GM18511 (cell line): ENCODE measurements at regions not wholly inside any gene's neighbourhood (a gene's known extent, or its start where the extent isn't known, plus 50 kb on each side); places are given as distances from the start of the nearest gene placed in this dataset.

Source experiments
- ATAC-seq: cut with Tn5 transposase; IDR thresholded peaks from one replicate; pipeline ENCODE4 v1.9.1; 2021; ENCODE audit warnings: mild to moderate bottlenecking, moderate library complexity; ENCODE audit not compliant: unreplicated experiment

- no peak for ATAC-seq
Measured at GRCh38 chr9:80437825-80438224, 866.1 kb downstream of the TLE4 start.

GRCh38 chr9:80437091-80437640 is 865.4 kb downstream of the TLE4 start:
- no peak for ATAC-seq

- no peak for ATAC-seq
Measured at GRCh38 chr9:80435591-80435990, 863.8 kb downstream of the TLE4 start.

GRCh38 chr9:80426992-80427391 is 855.2 kb downstream of the TLE4 start:
- ATAC-seq, result no peak

- ATAC-seq, result no peak
Measured at GRCh38 chr9:80417211-80417773, 845.5 kb downstream of the TLE4 start.

- ATAC-seq, result no peak
Measured at GRCh38 chr9:80410106-80410505, 838.3 kb downstream of the TLE4 start.

GRCh38 chr9:80407220-80407619 is 835.5 kb downstream of the TLE4 start:
- ATAC-seq, result no peak

GRCh38 chr9:80401243-80401642 is 829.5 kb downstream of the TLE4 start:
- ATAC-seq, result no peak

- ATAC-seq, result no peak
Measured at GRCh38 chr9:80400624-80401230, 829.0 kb downstream of the TLE4 start.

- ATAC-seq, result no peak
Measured at GRCh38 chr9:80399606-80400005, 827.8 kb downstream of the TLE4 start.

- no peak for ATAC-seq
Measured at GRCh38 chr9:80387828-80388227, 816.1 kb downstream of the TLE4 start.

GRCh38 chr9:80385246-80385645 is 813.5 kb downstream of the TLE4 start:
- no peak for ATAC-seq

GRCh38 chr9:80383331-80383730 is 811.6 kb downstream of the TLE4 start:
- ATAC-seq, result no peak

GRCh38 chr9:80382211-80382891 is 810.6 kb downstream of the TLE4 start:
- no peak for ATAC-seq

- no peak for ATAC-seq
Measured at GRCh38 chr9:80380301-80380700, 808.5 kb downstream of the TLE4 start.

GRCh38 chr9:80378669-80379293 is 807.0 kb downstream of the TLE4 start:
- ATAC-seq, result no peak

- no peak for ATAC-seq
Measured at GRCh38 chr9:80376180-80376579, 804.4 kb downstream of the TLE4 start.

GRCh38 chr9:80375477-80375876 is 803.7 kb downstream of the TLE4 start:
- no peak for ATAC-seq

- ATAC-seq, result no peak
Measured at GRCh38 chr9:80369641-80370040, 797.9 kb downstream of the TLE4 start.

- no peak for ATAC-seq
Measured at GRCh38 chr9:80366626-80367025, 794.9 kb downstream of the TLE4 start.

GRCh38 chr9:80359941-80360881 is 788.4 kb downstream of the TLE4 start:
- ATAC-seq, result no peak
